ENCODE measurements at regions not wholly inside any gene's neighbourhood (a gene's known extent, or its start where the extent isn't known, plus 50 kb on each side); places are given as distances from the start of the nearest gene placed in this dataset.

DNA sequence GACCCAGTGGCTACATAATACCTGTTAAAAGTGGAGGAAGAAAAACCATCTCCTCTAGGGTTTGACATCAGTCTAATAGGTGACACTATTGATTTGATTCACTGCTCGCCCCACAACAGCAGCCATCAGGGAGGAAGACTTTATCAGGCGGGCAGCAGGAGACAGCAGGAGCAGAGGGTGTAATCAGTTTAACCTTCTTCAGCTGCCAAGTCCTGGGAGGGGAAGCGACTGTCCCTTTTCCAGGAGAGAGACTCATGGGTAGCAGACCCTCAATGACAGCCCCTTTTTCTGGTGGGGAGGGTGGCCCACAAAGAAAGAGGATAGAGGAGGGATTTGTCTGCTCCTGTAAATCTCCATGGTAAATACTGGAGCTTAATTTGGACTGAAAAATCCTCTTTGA is 291.8 kb downstream of the HAPSTR1 start:
- no peak for DNase-seq

DNA sequence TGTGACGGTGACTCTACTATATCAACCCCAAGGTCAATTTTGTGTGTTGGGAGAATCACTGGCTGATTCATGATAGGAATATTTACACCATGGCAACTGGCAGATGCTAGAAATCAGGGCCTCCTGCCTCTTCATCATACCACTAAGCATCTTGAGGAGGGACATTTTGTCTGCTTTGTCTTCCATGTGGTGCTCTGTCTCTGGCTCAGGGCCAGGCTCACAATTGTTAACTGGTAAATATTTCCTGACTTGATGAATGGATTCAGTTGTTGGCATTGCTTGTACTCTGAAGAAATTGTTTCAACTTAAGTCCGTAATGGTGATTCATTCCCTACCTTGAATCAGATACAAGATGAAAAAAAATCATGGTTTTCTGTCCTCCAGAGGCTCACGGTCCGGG is 292.7 kb downstream of the HAPSTR1 start:
- DNase-seq = no peak

DNA sequence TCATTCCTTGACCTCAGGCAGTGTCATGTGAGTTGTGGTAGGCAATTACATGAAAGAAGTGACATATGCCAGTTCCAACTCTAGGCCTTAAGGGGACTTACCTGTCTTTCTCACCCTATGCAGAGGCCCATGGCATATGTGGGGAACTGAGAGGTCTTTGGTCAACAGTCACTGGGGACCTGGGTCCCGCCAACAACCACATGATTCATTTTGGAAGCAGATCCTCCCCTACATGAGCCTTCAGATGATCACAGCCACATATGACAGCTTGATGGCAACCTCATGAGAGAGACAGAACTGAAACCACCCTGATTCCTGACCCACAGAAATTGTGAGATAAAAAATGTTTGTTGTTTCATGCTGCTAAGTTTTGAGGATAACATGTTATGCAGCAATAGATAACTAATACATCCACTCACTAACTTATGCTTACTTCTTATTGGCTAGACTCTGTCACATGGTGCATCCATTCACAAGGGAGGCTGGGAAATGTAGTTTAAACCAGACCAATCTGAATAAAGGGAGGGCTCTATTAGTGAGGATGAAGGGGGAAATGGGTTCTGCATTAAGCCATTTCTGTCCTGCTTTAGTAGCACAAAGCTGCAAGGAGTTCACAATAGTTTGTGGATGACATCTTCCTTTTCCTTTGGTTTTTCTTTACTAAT is 298.2 kb downstream of the HAPSTR1 start:
- no peak for DNase-seq

DNA sequence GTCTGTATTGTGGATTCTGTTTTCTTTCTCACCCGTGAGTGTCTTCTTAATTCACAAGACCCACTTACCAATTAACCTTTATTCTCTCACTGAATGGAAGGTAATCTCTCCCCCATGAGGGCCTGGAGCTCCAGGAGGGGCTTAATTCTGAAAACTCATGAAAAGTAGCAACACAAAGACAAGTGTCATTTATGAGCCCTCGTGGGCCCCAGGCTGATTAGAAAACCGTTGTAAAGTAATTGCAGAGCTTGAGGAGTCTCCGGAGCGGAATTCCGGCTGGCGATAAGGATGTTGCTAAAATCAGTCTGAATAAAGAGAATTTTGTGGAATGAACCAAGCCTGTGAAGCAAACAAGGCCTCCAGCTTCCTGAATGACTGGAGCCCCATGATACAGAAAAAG is 301.5 kb downstream of the HAPSTR1 start:
- no peak for DNase-seq

DNA sequence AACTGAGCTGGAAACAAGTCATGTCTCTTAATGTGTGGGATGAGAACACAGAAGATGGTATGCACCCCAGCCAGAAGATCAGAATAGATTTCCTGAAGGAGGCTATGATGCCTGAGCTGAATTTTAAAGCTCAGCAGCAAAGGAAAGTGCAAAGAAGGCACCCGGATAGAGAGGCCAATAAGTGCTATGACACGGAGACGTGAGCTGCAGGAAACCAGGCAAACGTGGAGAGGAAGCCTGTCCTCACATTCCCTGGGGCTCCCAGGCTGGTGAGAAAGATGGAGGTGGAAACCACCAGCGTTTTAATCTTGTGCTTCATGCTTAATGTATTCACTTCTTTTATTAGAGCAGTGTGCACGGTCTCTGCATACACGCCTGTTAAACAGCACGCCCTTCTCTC is 302.1 kb downstream of the HAPSTR1 start:
- DNase-seq = no peak

DNA sequence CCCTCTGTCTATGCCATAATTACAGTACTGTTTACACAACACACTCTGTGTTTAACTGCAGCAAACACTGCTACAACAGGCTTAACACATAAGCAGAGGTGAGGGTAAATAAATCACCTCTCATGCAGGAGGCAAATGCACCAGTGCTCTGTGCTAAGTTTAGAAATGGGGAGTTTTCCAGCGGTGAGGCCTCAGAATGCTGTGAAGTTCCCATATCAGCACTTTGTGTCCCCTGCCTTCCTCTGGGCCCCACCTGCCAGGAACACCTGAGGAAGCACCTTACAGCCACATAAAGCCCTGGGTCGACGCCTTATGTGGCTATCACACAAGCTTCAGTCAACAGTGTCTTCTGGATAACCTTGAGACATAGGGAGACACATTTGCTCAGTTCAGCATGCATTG is 304.5 kb downstream of the HAPSTR1 start:
- DNase-seq = no peak

DNA sequence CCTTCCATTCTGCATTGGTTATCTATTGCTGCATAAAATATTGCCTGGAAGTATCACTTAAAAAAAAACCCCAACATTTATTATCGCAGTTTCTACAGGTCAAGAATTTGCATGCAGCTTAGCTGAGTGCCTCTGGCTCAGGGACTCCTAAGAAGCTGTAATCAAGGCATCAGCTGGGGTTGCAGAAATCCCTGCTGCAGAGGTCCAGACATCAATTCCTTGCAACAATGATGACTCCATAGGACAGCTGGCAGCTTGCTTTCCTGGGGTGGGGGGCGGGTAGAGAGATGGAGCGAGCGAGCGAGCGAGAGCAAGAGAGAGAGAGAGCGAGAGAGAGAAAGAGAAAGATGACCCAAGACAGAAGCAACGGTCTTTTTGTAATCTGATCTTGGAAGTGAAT is 308.1 kb downstream of the HAPSTR1 start:
- DNase-seq = no peak

DNA sequence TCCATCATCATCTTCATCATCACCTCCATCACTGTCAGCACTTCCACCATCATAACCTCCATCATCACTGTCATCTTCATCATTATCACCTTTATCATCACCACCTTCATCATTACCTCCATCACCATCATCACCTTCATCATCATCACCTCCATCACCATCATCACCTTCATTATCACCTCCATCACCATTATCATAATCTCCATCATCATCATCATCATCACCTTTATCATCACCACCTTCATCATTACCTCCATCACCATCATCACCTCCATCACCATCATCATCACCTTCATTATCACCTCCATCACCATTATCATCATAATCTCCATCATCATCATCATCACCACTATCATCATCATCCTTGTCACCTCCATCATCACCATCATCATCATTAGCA is 309.7 kb downstream of the HAPSTR1 start:
- no peak for DNase-seq

DNA sequence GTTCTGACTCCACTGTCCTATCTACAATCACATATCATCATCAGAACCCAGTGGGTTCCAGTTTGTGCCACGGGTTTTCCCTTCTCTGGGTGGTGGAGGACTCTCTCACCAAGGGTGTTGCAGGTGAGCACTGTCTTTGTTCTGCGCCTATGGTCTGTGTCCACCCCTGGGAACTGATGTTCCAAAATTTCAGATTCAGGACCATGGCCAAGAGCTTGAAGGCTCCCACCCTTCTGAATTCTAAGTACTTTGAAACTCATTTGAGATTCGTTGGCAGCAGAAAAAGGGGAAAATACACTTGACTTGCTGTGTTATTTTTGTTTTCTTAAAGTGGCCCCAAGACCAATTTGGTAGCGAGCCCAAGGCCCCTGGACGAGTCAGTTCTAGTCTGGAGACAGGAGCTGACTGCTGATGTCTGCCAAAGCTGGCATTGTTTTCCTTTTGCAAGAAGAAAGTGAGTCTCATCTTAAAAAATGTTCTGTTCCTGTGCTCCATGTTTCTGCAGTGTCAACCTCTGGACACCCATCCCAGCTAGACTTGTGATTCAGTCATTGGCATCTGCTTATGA is 310.9 kb downstream of the HAPSTR1 start:
- no peak for DNase-seq

DNA sequence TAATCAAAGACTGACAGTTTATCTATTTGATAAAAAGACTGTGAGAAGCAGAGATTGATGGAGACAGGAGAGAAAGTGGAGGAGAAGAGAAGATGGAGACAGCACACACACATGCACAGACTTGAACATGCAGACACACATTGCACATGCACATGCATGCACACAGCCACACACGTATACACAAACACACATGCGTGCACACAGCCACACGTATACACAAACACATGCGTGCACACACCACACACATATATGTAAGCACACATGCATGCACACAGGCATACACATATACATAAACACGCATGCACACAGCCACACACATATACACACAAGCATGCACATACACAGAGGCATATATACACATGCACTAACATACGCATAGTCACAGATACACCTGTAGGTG is 313.4 kb downstream of the HAPSTR1 start:
- DNase-seq = no peak

DNA sequence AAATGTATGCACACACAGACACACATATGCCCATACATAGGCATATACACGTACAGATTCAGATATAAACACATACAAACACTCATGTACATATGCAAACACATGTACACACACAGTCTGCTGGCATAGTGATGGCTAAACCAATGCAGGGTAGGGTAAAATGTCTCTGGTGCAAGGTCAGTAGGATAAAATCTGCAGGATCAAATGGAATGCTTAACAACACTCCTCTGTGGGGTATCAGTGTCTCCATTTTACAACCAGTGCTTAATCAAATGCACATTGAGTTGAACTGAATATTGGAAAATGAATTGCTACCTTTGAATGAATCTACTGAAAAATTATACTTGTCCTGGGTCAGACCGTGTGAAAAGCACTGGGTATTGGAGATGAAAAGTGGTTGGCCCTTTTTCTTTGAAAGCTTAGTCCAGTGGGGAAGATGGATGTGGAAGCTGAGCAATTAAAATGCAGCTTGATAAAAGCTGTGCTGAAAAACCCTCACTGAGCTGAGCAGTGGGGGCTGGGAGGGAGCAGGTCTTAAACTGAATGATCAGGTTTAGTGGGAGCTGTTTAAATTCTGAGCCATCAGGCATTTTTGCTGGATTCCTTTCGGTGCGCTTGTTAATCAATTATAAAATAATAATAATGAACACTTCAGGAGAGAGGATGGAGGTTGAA is 314.7 kb downstream of the HAPSTR1 start:
- no peak for DNase-seq

DNA sequence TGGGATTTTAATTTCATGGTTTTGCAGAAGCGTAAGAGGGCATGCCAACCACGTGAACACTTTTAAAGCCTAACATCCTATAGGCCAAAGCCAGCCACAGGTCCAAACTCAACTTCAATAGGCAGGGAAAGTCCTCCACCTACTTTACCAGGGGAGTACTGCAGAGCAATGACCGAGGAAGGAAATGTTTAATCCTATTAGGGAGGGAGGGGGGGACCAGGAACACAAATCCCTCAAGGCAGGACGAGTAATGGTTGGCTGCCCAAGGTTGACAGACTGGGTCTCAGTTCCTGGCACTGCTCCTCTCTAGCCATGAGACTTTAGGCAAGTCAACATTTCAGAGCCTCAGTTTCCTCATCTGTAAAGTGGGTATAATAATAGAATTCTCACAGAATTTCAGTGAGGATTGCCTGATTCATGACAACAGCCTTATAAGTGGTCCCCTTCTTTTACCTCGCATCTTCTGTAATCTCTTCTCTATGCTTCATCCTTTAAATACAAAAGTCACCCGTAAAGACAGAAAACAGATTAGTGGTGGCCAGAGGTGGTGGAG is 315.8 kb downstream of the HAPSTR1 start:
- DNase-seq = no peak

DNA sequence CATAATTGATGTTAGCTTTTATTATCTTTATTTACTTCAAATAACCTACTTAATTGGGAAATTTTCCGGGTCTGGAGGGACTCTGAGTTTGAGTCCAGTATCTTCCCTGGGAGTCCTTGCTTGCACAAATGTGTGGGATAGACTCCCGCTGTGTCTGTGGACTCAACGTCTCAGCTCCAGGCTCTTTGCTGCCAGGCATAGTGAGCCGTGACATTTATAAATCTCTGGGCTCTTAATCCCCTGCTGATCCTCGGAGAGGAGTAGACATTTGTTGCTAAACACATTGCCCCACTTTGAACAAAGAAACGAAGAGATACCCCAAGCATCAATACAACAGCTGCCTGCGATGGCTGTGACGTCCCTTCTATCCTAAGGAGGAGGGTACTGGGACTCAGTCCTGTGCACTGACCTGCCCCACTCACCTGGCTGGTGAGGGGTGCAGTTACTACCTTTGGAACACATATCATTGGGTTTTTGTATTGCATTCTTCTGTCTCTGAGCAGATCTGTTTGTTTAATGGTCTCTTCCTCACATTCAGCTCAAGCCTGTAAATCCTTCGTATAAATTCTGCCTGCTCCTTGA is 316.9 kb downstream of the HAPSTR1 start:
- DNase-seq = no peak

DNA sequence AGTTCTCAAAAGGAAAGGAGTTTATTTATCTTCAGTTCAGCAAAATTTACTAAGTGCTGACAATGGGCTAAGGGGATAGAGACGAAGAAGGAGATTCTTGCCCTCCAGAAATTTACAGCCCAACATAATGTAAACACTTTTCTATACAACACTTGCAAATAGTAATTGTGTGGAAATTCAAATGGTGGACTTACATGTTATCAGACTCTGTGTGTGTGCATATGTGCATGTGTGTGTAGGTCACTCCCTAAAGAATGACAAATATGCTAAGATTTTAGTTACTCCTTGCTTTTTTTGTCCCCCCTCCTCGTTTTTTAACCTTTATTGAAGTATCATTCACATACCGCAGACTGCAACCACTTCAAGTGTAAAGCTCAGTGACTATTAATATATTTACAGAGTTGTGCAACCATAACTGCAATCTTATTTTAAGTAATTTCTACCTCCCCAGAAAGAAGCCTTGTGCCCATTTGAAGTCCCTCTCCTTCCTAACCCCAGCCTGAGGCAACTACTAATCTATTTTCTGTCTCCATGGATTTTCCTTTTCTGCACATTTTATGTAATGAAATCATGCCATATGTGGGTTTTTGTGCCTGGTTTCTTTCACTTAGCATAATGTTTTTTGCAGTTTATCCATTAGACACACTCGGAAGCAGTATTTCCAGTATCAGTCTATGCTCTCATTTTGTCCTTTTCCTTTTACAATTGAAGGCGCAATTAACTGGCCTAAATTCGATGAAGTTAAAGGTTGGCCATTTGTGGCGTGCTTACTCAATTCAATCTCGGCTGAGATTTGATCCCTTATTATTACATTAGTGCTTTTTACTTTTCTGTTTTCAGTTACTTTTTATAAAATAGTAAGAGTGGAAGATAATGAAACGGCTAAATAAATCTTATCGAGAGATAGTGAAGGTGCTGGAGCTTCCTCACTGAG is 318.4 kb downstream of the HAPSTR1 start:
- DNase-seq = no peak

DNA sequence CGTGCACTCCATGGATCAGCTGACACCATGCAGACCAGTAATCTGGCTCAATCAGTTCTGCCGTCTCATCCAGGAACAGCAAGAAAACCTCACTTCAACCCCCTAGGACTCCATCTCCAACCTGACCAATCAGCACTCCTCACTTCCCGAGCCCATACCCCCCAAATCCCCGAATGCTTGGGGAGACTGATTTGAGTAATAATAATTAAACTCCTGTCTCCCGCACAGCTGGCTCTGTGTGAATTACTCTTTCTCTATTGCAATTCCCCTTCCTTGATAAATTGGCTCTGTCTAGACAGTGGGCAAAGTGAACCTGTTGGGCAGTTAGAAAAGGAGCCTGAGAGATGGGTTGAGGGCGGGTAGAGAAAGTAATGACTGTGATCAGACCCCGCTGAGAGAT is 320.0 kb downstream of the HAPSTR1 start:
- DNase-seq = no peak

DNA sequence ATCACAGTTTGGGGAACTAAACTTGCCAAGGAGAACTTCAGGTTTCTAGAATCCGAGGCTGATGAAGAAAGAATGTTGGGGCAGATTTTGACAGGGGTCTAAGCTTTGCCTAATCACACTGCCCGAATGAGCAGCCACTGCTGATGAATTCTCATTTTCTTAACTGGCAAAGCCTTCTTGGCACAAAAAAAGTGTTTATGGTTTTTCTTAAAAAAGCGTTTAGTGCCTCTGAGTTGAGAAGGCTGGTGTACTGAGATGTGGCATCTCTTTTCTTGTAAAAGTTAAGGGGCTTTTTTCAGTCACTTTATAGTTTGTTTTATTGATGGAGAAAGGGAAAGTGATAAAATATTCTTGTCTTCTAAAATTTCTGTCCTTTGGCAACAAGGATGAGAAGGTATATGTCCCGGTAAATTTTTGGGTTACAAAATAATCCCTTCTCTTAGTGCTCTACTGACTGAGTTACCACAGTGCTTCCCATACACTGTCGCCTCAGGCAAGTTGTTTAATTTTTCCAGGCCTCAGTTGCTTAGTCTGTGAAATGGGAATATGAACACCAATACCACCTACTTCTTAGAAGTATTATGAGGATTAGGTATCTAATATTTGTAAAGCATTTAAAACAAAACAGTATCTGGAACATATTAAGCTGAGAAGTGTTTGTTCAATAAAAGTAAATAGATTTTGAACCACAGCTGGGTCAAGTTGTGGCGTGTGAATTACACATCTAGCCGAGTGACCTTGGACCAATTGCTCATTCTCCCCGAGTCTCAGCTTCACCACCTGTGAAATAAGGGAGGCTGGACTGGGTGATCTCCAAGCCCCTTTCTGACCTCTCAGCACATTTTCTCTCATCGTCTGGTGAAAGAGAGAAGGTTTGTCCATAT is 320.8 kb downstream of the HAPSTR1 start:
- no peak for DNase-seq

DNA sequence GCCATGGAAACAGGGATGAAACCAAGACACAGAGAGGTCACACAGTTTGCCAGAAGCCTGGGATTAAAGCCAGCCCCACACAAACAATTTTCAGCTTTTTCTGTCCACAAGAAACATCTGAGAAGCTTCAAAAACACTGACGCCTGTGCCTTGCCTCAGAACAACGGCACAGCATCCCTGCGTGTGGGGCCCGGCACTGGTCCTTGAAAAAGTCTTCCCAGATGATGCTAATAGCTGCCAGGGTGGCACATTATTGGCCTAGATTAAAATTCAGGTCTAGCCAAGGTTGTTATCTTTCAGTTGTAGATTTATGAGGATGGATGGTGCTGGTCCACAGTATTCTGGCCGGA is 321.4 kb downstream of the HAPSTR1 start:
- DNase-seq = no peak

DNA sequence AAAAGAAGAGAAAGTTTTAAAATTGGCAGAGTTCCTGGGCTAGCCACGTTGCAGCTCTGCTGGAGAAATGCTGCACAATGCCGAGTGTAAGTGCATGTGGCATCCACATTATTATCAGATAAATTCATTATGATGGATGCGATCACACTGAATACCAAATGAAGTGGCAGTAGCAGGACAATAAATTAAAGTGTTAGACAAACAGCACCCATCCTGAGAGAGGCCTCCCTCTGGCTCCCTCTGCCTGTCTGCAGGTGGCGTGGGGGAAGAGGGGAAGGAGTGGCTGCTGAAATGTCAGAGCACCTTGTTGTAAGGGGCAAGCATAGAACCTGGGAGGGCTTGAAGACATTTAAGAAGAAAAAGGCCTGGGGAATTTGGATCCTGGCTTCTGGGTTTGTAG is 324.1 kb downstream of the HAPSTR1 start:
- no peak for DNase-seq

DNA sequence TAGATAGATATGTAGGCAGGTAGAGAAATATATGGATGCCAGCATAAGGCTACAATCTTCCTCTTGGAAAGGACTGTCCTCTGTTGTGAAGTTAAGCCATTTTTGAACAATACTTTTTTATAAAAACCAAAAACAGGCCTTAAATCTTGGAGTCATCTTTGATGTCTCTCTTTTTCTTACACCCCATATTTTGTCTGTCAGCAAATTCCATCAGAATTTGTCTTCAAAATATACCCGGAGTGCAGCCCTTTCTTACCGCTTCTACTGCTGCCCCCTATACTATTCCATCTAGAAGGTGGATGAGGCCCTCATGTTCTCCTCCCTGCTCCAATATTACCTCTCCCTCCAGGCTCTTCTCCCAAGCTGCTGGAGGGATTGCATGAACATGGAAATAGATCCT is 326.5 kb downstream of the HAPSTR1 start:
- no peak for DNase-seq

DNA sequence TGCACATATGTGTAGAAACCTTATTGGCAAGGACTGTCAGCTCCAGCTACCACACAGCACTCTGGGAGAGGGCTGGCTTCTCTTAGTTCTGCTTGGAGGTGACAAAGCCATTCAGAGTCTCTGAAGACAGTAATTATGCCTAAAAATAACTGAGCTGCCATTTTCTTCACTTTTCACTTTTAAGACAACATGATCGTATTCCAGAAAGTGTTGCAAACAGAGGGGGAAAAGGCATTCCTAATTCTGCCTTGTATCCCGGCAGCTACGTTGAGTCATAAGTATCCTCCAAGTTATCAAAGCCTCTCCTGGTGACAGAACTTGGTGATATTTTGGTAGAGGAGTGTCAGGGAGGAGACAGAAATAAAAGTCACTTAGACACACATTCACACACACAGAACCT is 327.7 kb downstream of the HAPSTR1 start:
- DNase-seq = no peak

DNA sequence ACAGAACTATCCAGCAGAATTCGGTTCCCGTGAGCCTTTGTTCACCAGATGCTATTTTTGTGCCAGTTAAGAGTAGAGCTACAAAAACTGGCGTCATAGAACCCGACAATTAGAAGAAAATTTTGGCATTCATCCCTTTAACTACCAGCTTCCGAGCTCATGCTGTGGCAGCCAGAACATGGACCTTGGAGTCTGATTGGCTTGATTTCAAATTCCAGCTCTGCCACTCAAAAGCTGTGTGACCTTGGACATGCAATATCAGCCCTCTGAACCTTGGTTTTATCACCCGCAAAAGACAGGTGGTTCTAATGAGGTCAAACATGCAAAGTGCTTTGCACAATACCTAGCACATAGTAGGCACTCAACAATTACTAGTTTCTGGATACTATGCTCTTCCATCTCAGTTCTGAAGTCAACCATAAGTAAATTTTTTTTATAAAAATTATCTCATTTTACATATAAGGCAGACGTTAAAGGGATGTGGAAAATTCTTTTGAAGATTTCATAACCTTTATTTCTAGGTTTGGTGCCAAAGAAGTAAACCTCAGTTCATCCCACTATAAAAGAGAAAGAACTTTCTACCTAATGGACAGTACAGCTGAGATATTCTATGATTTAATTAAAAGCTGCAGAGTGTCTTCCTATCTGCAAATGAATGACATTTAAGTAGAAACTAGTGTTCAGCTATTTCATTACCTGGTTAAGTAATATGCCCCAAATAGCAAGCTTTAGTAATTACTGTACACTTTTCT is 331.5 kb downstream of the HAPSTR1 start:
- no peak for DNase-seq
